Upper lobe of left lung (tissue), 6 donors: ENCODE measurements at regions not wholly inside any gene's neighbourhood (a gene's known extent, or its start where the extent isn't known, plus 50 kb on each side); places are given as distances from the start of the nearest gene placed in this dataset.
"Not testable (repeated sequence)": the region's sequence is repeated elsewhere in the genome, so short reads cannot be mapped to it uniquely, and the experiment has no call there.

ENCODE experiments used
- ATAC-seq, 2 donors: fragments of 200-7000 bp; cut with Tn5 transposase; one replicate each; pipeline ENCODE4 v1.9.1; 2022; ENCODE audit warnings: mild to moderate bottlenecking in 2 of 2, moderate library complexity in 2 of 2; ENCODE audit not compliant: low FRiP score in 2 of 2
- DNase-seq, 2 donors: peaks; one replicate each; pipeline ENCODE4 v3.0.0-alpha.2; 2019 to 2020
- H3K27ac ChIP-seq, 4 donors: fragments of 200-600 bp; sonication (generic); one replicate each; pipeline ENCODE4 v1.5.1; 2016 to 2019
- H3K27me3 ChIP-seq, 4 donors: fragments of 200-600 bp; sonication (generic); one replicate each; pipeline ENCODE4 v1.5.1; 2017 to 2019
- H3K36me3 ChIP-seq, 4 donors: fragments of 200-600 bp; sonication (generic); one replicate each; pipeline ENCODE4 v1.5.1; 2016 to 2019
- H3K4me1 ChIP-seq, 4 donors: fragments of 200-600 bp; sonication (generic); one replicate each; pipeline ENCODE4 v1.5.1; 2018 to 2019
- H3K4me3 ChIP-seq, 4 donors: fragments of 200-600 bp; sonication (generic); one replicate each; pipeline ENCODE4 v1.5.1; 2017 to 2019; ENCODE audit warnings: mild to moderate bottlenecking in 2 of 4, moderate library complexity in 1 of 4
- H3K9me3 ChIP-seq, 4 donors: fragments of 200-600 bp; sonication (generic); one replicate each; pipeline ENCODE4 v1.5.1; 2018 to 2019
- EP300 ChIP-seq, 4 donors: sonication (generic); formaldehyde crosslinking; IDR thresholded peaks; one replicate each; pipeline ENCODE4 v1.5.1; 2017; ENCODE audit warnings: antibody characterized with exemption in 4 of 4, control low read depth in 2 of 4
- POLR2A ChIP-seq, 4 donors: fragments of 450-650 bp; IDR thresholded peaks; one replicate each; pipeline ENCODE4 v1.5.1; 2016 to 2017; ENCODE audit warnings: antibody characterized with exemption in 4 of 4, mild to moderate bottlenecking in 2 of 4
- POLR2AphosphoS5 ChIP-seq, 2 donors: sonication (generic); formaldehyde crosslinking; IDR thresholded peaks; one replicate each; pipeline ENCODE4 v1.5.1; 2017; ENCODE audit warnings: antibody characterized with exemption in 2 of 2
- WGBS, 2 donors: methylation state at CpG; one replicate each; pipeline ENCODE4 v1.1.5; 2017 to 2018; 5-methylcytosine and 5-hydroxymethylcytosine counted together
- TF ChIP-seq, protein P1 (sequence below), 6 experiments: fragments of 450-650 bp in 4 of 6; fragments of 200-600 bp in 2 of 6; sonication (generic) in 2 of 6; IDR thresholded peaks; one replicate each; pipeline ENCODE4 v1.5.1; 2016 to 2019; ENCODE audit warnings: antibody characterized with exemption in 6 of 6
- donor health status: DM: no; HTN: no; CAD: no; lungs with moderate emphysema.
- donor health status: DM: no; HTN: yes; CAD: no; lungs with severe emphysema.

DNA sequence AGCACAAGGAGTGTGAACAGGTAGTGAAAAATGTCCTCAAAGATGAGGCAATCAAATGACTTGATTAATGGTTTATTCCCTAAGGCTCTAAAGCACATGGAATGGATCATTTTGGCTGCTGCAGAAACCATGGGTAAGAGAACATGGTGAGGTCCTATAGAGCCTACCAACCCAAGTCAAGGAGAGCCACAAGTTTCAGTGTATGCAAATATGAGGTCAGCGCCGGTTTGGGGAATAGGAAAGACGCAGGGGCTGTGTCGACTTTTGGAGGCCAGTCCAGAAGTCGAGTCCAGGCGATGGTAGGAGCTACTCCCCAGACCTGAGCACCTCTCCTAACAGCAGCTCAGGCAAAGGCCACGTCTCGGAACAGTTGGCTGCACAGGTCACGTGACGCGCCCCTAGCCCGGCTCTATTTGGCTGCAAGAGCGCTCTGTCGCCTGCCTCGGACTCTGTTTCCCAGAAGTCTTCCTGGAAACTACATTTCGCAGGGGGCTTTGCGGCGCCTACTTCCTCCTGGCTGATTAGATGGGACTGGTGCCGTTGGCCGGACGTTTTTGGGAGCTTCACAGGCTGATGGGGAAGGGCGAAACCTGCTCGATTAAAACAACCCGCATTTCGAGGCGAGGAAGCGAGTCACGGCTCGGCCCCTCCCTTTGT lies 74.4 kb upstream of the CHD6 start:
- Histone ChIP-seq H3K36me3 (no peaks in the 10 kb centered on the region), H3K27me3 (no peaks in the 10 kb centered on the region), H3K27ac (peak overlapping the region; percentile 83 to 92 (median 87)), H3K4me1 (peaks cover 0 to 10% (median 5%) of the 10 kb centered on the region in 4 donors), H3K4me3 (peak overlapping the region; percentile 14 to 81 (median 74)), H3K9me3 (no peaks in the 10 kb centered on the region)
- peak in 1 of 2 donors; percentile 91 for DNase-seq
- TF ChIP-seq EP300 (IDR thresholded peaks at IDR 0.05) (no peak), POLR2AphosphoS5 (IDR thresholded peaks at IDR 0.05) (peak in 1 of 2 donors; percentile 52), POLR2A (IDR thresholded peaks at IDR 0.05) (peak in 1 of 4 donors; percentile 34)
- TF ChIP-seq, protein P1, sequence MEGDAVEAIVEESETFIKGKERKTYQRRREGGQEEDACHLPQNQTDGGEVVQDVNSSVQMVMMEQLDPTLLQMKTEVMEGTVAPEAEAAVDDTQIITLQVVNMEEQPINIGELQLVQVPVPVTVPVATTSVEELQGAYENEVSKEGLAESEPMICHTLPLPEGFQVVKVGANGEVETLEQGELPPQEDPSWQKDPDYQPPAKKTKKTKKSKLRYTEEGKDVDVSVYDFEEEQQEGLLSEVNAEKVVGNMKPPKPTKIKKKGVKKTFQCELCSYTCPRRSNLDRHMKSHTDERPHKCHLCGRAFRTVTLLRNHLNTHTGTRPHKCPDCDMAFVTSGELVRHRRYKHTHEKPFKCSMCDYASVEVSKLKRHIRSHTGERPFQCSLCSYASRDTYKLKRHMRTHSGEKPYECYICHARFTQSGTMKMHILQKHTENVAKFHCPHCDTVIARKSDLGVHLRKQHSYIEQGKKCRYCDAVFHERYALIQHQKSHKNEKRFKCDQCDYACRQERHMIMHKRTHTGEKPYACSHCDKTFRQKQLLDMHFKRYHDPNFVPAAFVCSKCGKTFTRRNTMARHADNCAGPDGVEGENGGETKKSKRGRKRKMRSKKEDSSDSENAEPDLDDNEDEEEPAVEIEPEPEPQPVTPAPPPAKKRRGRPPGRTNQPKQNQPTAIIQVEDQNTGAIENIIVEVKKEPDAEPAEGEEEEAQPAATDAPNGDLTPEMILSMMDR (IDR thresholded peaks at IDR 0.05): no peak
- 9 to 18% methylated on average over 6 to 29 of the region's 29 CpGs for WGBS, 2 donors
- ATAC-seq: peak; percentile 80 to 85

DNA sequence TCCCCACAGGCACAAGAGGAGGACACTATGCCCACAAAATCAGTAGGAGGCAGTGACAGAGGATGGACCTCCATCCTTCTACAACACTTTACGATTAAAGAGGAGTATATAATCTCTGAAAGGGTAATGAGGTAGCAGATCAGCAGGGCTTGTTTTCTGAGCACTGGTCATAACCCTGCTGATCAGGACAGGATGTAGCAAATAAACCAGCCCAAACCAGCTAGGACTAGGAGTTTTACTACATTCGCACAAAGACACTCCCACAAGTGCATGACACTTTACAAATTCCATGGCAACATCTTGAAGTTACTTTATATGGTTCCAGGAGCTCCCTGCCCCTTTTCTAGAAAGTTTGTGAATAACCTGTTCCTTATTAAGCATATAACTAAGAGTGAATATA lies 73.3 kb upstream of the CHD6 start:
- H3K36me3 ChIP-seq: no peaks in the 10 kb centered on the region
- ATAC-seq (no peak), DNase-seq (no peak)
- H3K4me3 ChIP-seq: no peak overlapping the region
- TF ChIP-seq POLR2A (IDR thresholded peaks at IDR 0.05) (no peak), POLR2AphosphoS5 (IDR thresholded peaks at IDR 0.05) (no peak)
- TF ChIP-seq, protein P1 (IDR thresholded peaks at IDR 0.05): no peak
- H3K27ac ChIP-seq: no peak overlapping the region
- peaks cover 0 to 10% (median 5%) of the 10 kb centered on the region in 4 donors for H3K4me1 ChIP-seq
- no peaks in the 10 kb centered on the region for H3K9me3 ChIP-seq
- WGBS, 2 donors: 90% methylated on average over 2 of the region's 2 CpGs
- H3K27me3 ChIP-seq: no peaks in the 10 kb centered on the region

- no peaks in the 10 kb centered on the region for H3K27me3 ChIP-seq
- no peak for DNase-seq
- H3K4me1 ChIP-seq: peaks cover 0 to 10% (median 5%) of the 10 kb centered on the region in 4 donors
- no peak for ATAC-seq
- H3K27ac ChIP-seq: no peak overlapping the region
- H3K4me3 ChIP-seq: no peak overlapping the region
- no peak for TF ChIP-seq EP300 (IDR thresholded peaks at IDR 0.05)
- TF ChIP-seq POLR2AphosphoS5 (IDR thresholded peaks at IDR 0.05): no peak
- TF ChIP-seq POLR2A (IDR thresholded peaks at IDR 0.05): no peak
- TF ChIP-seq, protein P1 (IDR thresholded peaks at IDR 0.05): no peak
- 92 to 100% methylated on average over 1 of the region's 1 CpG for WGBS, 2 donors
- no peaks in the 10 kb centered on the region for H3K9me3 ChIP-seq
- H3K36me3 ChIP-seq: no peaks in the 10 kb centered on the region
Observed at GRCh38 chr20:41690702-41691101, 72.5 kb upstream of the CHD6 start.

DNA sequence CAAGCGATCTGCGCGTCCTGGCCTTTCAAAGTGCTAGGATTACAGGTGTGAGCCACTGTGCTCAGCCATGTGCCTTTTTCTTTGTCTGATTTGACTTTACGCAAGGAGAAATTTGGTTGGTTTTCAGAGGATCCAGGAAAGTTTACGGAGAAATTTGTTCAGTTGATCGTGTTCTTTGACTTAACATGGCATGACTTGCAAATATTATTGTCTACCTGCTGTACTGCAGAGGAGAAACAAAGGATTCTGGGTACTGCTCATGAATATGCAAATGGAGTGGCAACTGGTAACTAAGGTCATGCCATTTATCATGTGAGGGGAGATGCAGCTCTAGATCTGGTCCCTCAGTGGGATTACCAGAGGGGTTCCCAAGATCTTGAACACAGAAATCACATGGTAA lies 68.8 kb upstream of the CHD6 start:
- Histone ChIP-seq H3K36me3 (no peaks in the 10 kb centered on the region), H3K4me3 (no peak overlapping the region), H3K27me3 (no peaks in the 10 kb centered on the region), H3K27ac (no peak overlapping the region), H3K9me3 (peaks cover 0 to 2% (median 0%) of the 10 kb centered on the region in 4 donors), H3K4me1 (no peaks in the 10 kb centered on the region)
- DNase-seq (no peak), ATAC-seq (no peak)
- TF ChIP-seq, protein P1 (IDR thresholded peaks at IDR 0.05): no peak
- 93 to 99% methylated on average over 6 of the region's 6 CpGs for WGBS, 2 donors

- H3K27ac ChIP-seq, ATAC-seq, H3K9me3 ChIP-seq, H3K4me3 ChIP-seq, H3K4me1 ChIP-seq, DNase-seq, H3K36me3 ChIP-seq, H3K27me3 ChIP-seq: not testable (repeated sequence)
- 58 to 74% methylated on average over 4 of the region's 4 CpGs for WGBS, 2 donors
Observed at GRCh38 chr20:41685145-41685544, 67.0 kb upstream of the CHD6 start.
